Head of caudate nucleus (tissue), 42 donors: ENCODE measurements at regions not wholly inside any gene's neighbourhood (a gene's known extent, or its start where the extent isn't known, plus 50 kb on each side); places are given as distances from the start of the nearest gene placed in this dataset.

Experiments
- DNase-seq, 42 donors: peaks; one replicate each; pipeline versions ENCODE4 v3.0.0 to v3.0.0-alpha.2; 2020 to 2021; ENCODE audit warnings: mixed read lengths in 7 of 42
- intact Hi-C: fragments of 100-400 bp; cut with DNase I; formaldehyde crosslinking; loops from one replicate; pipeline ENCODE4 v1.15.0; 2022

- no peak for DNase-seq
- intact Hi-C loops, result no loop called here
Measured at GRCh38 chr12:126482238-126482889, 1417.1 kb downstream of the AACS start.

DNA sequence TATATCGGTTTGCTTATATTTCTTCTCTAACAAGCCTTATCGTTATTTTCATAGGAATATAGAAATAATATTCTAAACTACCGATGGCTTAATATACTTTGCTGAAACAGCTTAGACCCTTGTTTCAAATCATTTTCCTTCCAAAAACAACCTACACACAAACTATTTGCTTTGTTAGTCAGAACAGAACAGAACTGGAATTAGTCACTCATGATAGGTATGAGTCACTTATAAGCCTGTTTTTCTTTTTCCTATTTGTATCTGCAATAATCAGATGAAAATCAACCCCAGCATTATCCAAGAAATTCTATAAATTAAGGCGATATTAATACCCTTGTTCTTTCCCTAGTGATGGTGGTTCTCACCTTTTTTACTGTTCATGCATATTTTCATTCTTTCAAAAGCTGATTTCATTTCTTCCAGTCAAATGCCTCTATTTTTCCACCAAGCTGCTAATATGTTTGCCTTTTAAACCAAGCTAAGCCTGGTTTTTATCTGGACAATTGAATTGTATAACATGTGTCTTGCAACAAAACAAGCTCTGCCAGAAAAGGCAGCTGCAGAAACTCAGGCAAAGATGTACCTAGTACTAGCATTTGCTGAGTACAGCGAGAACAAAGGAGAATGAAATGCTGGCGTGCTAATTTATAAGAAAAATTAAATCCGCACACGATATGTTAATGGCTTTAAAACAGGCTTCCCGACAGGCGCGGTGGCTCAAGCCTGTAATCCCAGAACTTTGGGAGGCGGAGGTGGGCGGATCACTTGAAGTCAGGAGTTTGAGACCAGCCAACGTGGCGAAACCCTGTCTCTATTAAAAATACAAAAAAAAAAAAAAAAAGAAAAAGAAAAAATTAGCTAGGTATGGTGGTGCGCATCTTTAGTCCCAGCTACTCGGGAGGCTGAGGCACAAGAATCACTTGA, 1418.2 kb downstream of the AACS start:
- peak in 32 of 42 donors; percentile 7 to 60 (median 25) for DNase-seq
- intact Hi-C loops, result no loop called here

GRCh38 chr12:126487431-126487980, 1422.3 kb downstream of the AACS start:
- intact Hi-C loops, result no loop called here
- no peak for DNase-seq

DNA sequence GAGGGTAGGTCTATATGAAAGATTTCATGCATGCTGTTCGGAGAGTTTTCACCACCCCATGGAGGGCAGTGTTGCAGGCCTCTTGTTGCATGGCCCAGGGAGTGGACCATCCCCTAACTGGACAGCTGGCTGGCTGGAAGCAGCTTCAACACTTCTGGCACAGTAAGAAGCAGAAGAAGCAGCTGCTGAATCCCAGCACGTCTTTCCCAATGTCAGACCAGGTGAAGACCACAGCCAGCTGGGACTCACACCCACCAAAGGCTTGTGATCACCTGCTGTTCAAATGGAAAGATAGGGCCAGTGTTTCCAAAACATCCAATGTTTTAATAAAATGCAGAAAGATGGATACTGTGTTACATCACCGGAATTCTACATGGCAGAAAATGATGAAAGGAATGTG, 1423.6 kb downstream of the AACS start:
- intact Hi-C loops, result no loop called here
- DNase-seq, result no peak

- intact Hi-C loops, result no loop called here
- DNase-seq, result no peak
Measured at GRCh38 chr12:126492181-126492580, 1426.9 kb downstream of the AACS start.

DNA sequence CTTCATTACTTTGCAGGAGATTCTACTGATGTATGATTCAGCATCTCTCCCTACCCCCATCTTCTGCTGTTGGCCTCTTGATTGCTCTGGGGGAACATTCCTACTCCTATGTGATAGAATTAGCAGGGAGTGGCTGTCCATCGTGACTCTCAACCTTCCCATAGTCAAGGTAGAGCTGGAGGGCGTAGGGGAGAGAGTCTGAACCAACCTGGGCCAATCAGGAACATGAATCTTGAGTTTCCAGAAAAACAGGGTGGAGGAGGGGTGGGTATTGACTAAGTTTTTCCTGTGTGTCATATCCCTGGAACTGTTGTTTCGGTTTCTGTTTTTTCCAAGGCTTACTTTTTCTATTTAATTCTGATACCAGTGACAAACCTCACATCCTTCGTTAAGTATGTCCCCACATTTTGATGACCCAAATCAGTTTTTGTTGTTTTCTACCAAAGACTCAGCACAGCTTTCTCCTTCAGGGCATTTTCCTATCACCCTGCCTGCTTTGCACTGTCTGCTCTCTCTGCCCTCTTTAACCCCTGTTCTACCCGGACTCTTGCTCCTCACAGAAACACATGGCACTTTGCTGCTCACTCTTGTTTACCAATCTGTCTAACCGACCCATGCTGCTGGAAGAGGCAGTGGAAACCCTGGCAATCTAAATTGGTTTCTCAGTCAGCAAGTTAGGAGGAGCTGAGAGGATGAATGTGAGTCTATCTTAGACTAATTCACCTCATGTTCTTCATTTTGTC, 1428.3 kb downstream of the AACS start:
- no peak for DNase-seq
- intact Hi-C loops, result no loop called here

DNA sequence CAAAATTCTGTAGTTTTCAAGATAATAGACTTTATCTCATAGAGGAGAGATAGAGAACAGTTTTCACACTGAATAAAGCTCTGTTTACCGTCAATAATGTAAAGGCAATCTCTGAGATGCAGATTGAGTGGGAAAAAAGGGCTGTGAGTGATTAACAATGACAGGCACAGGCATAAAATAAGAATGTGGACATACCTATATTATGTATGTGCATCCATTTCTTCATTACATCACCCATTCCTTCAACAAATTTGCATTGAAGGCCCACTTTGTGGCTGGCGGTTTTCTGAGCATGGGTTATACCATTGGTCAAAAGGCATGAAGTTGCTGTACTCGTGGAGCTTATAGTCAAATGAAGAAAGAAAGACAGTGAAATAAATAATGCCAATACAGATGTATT, 1431.0 kb downstream of the AACS start:
- intact Hi-C loops, result no loop called here
- no peak for DNase-seq

DNA sequence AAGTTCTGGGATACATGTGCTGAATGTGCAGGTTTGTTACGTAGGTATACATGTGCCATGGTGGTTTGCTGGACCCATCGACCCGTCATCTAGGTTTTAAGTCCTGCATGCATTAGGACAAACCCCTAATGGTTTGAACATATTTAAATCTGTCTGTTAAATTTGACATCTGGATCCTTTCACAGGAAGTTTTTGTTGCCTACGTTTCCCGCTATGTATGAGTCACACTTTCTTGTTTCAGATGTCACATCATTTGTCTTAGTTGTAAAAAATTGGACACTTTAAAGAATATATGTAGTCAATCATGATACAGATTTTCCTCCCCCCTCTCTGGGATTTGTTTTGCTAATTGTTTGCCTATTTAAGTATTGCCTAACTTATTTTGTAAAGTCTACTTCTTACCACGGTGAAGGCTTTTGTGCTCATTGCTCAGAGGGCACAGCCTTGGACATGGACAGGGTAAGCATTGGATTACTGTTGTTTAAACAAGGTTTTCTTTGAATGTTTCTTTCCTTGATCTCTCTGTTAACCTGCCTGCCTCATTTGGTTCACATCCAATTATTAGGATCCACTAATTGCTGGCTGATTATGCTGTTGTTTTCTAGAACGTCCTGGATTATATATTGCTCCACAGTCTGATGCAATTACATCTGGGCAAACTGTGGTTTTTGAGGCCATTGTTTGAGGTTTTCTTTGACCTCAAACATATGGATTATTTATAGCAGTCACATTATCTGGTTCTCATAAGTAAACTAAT, 1441.4 kb downstream of the AACS start:
- DNase-seq, result no peak
- intact Hi-C loops, result no loop called here

DNA sequence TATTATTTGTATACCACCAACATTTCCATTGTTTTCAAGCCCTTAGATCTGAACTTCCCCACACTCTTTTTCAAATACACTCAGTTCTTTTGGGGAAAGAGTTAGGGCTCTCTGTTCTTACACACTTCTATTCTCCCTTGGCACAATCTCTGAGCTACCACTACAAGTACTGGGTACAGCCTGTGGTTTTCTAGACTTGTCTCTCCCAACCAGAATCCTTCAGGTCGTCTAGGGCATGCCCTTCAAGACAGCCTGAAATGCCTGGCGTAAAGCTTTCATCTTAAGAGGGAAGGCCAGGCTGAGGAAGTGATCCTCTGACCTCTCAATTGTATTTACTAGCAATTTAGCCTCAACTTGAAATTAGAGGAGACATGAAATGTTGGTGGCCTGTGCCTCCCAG, 1442.0 kb downstream of the AACS start:
- DNase-seq, result no peak
- intact Hi-C loops, result no loop called here

GRCh38 chr12:126509572-126509971, 1444.3 kb downstream of the AACS start:
- intact Hi-C loops, result no loop called here
- no peak for DNase-seq

- DNase-seq, result no peak
- intact Hi-C loops, result no loop called here
Measured at GRCh38 chr12:126510630-126511029, 1445.4 kb downstream of the AACS start.

GRCh38 chr12:126512916-126513913, 1448.0 kb downstream of the AACS start:
- DNase-seq, result no peak
- intact Hi-C loops, result no loop called here

DNA sequence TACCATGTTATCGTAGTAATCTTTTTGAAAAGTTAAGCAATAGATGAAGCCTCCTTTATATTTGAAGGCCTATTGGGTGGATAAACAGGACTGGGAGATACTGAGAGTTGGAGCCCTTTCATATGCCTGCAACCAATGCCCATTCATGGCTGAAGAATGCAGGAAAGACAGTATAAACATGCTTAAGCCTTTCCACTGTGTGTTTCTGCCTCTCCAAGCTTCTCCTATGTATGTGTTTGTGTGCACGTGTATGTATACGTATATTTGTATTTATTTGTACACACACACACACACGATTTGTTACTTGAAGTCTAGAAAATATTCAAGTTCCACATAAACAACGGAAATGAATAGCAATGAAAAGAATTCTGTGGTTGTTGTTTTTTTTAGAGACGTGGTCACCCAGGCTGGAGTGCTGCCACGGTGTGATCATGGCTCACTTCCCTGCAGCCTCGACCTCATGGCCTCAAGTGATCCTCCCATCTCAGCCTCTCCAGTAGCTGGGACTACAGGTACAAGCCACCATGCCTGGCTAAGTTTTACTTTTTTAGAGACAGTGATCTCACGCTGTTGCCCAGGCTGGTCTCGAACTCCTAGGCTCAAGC, 1453.5 kb downstream of the AACS start:
- no peak for DNase-seq
- intact Hi-C loops, result no loop called here

DNA sequence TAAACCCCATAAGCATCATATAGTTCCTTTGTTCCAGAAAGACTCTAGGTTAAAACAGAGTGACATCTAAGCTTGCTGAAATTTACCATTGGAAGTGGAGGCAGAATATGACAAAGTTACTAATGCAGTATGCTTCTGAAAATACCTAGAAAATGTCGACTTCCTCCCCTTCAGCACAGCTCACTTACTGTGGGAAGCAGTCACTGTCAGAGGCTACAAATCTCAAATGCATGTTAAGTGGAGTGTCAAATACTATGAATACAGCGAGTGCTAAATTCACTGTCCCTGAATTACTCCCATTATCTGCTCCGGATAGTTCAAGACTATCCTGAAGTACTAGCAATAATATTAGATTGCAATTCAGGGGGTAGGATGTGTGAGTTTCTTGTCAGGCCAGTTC, 1454.6 kb downstream of the AACS start:
- intact Hi-C loops, result no loop called here
- peak in 7 of 42 donors; percentile 3 to 43 (median 25) for DNase-seq

DNA sequence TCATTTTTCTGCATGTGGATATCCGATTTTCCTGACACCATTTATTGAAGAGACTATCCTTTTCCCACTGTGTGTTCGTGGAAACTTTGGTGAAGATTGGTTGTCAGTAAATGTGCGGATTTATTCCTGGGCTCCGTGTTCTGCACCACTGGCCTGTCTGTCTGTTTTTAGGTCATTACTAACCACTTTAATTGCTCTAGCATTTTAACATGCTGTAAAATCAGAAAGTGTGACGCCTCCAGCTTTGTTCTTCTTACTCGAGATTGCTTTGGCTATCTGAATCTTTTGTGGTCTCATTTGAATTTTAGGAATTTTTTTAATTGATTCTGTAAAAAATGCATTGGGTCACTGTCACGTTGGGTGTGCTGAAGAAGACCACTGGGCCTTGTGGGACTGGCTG, 1458.7 kb downstream of the AACS start:
- intact Hi-C loops, result no loop called here
- no peak for DNase-seq

DNA sequence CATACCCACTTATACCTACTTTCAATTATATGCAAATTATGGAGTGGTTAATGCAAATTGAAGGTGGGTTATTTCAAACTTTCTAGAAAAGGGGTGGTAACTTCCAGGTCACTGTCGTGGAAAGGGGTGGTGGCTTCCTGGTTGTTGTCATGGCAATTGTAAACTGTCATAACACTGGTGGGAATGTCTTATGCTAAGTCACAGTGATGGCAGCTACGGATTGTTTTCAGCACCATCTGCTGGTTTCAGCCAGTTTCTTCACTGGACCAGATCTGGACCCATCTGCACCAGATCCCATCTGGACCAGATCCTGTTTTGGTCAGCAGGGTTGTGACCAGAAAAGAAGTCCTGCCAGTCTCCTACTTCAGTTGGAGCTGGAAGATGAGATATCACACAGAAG, 1469.3 kb downstream of the AACS start:
- intact Hi-C loops, result no loop called here
- DNase-seq, result peak in 1 of 42 donors; percentile 12

GRCh38 chr12:126534942-126535341, 1469.7 kb downstream of the AACS start:
- intact Hi-C loops, result no loop called here
- no peak for DNase-seq
